ENCODE measurements at regions not wholly inside any gene's neighbourhood (a gene's known extent, or its start where the extent isn't known, plus 50 kb on each side); places are given as distances from the start of the nearest gene placed in this dataset.
"Not testable (repeated sequence)": the region's sequence is repeated elsewhere in the genome, so short reads cannot be mapped to it uniquely, and the experiment has no call there.

DNA sequence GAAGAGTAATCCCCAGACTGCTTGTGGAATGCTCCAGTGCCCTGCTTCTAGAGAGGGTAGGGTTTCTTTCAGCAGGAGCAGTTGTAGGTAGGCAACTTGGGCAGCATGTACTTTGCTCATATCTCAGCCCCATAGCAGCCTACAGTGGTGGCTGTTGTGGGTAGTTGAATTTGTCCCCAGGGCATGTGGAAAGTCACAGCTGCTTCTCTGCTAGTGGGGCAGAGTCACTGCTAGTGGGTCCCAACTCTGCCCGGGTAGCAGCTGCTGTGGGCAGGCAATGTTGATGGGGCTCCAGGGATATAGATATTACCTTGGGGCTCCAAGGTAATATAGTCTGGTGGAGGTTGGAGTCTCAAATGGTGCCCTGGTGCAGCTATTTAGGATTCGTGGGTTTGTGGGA is 174.5 kb downstream of the OTOL1 start:
- Histone ChIP-seq H3K4me2 (ENCODE audit: insufficient read depth, low read length) (no peak overlapping the region), H3K4me1 (ENCODE audit: insufficient read depth, low read length) (no peaks in the 10 kb centered on the region), H4K20me1 (ENCODE audit: insufficient read depth, low read length) (no peaks in the 10 kb centered on the region), H3K4me3 (ENCODE audit: insufficient read depth, low read length) (no peak overlapping the region), H3K9me3 (ENCODE audit: low read depth, low read length) (no peaks in the 10 kb centered on the region), H3K27me3 (ENCODE audit: insufficient read depth, low read length) (no peaks in the 10 kb centered on the region), H3K36me3 (ENCODE audit: insufficient read depth, low read length) (no peaks in the 10 kb centered on the region), H2AFZ (ENCODE audit: low read length) (no peak overlapping the region), H3K27ac (ENCODE audit: low read depth, low read length) (no peak overlapping the region), H3K79me2 (ENCODE audit: insufficient read depth, low read length) (no peaks in the 10 kb centered on the region)
- no peak for DNase-seq (ENCODE audit: insufficient read length, low spot score, missing footprints)
- TF ChIP-seq, protein P1, sequence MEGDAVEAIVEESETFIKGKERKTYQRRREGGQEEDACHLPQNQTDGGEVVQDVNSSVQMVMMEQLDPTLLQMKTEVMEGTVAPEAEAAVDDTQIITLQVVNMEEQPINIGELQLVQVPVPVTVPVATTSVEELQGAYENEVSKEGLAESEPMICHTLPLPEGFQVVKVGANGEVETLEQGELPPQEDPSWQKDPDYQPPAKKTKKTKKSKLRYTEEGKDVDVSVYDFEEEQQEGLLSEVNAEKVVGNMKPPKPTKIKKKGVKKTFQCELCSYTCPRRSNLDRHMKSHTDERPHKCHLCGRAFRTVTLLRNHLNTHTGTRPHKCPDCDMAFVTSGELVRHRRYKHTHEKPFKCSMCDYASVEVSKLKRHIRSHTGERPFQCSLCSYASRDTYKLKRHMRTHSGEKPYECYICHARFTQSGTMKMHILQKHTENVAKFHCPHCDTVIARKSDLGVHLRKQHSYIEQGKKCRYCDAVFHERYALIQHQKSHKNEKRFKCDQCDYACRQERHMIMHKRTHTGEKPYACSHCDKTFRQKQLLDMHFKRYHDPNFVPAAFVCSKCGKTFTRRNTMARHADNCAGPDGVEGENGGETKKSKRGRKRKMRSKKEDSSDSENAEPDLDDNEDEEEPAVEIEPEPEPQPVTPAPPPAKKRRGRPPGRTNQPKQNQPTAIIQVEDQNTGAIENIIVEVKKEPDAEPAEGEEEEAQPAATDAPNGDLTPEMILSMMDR (IDR thresholded peaks at IDR 0.05; ENCODE audit: extremely low read depth, low read depth, low read length): no peak

DNA sequence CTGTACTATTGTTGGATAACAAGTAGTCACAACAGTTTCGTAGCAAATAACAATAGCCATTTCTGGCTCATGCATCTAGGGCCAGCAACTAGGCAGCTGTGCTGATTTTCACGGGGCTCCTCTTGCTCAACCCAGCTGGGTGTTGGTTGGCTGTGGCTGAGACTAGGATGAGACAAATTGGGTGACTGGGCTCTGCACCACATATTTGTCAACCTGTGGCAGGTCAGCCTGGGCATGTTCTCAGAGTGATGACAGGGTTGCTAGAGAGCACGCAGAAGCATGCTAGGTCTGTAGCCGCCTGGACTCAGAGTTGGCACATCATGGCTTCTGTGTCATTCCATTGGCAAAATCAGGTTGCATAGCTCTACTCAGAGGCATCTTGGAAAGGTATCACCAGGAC is 175.9 kb downstream of the OTOL1 start:
- no peaks in the 10 kb centered on the region for H3K27me3 ChIP-seq (ENCODE audit: insufficient read depth, low read length)
- H3K27ac ChIP-seq (ENCODE audit: low read depth, low read length): no peak overlapping the region
- no peak for DNase-seq (ENCODE audit: insufficient read length, low spot score, missing footprints)
- H3K79me2 ChIP-seq (ENCODE audit: insufficient read depth, low read length): no peaks in the 10 kb centered on the region
- H3K4me1 ChIP-seq (ENCODE audit: insufficient read depth, low read length): no peaks in the 10 kb centered on the region
- H3K36me3 ChIP-seq (ENCODE audit: insufficient read depth, low read length): no peaks in the 10 kb centered on the region
- H4K20me1 ChIP-seq (ENCODE audit: insufficient read depth, low read length): no peaks in the 10 kb centered on the region
- H2AFZ ChIP-seq (ENCODE audit: low read length): no peak overlapping the region
- TF ChIP-seq, protein P1 (IDR thresholded peaks at IDR 0.05; ENCODE audit: extremely low read depth, low read depth, low read length): no peak
- no peak overlapping the region for H3K4me2 ChIP-seq (ENCODE audit: insufficient read depth, low read length)
- H3K9me3 ChIP-seq (ENCODE audit: low read depth, low read length): no peaks in the 10 kb centered on the region
- no peak overlapping the region for H3K4me3 ChIP-seq (ENCODE audit: insufficient read depth, low read length)

DNA sequence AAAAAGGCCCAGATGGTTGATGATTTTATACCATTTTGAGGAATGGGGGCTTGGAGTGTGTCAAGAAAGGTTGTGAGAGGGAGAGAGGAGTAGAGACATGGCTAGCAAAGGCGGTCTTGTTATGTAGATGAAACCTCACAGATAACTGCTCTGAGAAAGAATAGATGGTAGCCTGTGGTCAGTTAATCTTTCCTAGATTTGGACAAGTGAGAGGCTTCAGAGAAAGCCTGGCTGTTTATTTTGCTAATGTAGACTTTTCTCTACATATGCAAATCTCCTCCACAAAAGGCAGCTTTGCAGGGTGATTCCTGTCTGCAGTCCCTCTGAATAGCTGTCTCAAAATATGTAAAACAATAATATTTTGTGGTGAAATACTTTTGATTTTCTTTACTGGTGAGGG is 177.3 kb downstream of the OTOL1 start:
- Histone ChIP-seq H3K79me2 (ENCODE audit: insufficient read depth, low read length) (no peaks in the 10 kb centered on the region), H3K4me2 (ENCODE audit: insufficient read depth, low read length) (no peak overlapping the region), H4K20me1 (ENCODE audit: insufficient read depth, low read length) (no peaks in the 10 kb centered on the region), H3K27me3 (ENCODE audit: insufficient read depth, low read length) (no peaks in the 10 kb centered on the region), H3K27ac (ENCODE audit: low read depth, low read length) (no peak overlapping the region), H3K4me3 (ENCODE audit: insufficient read depth, low read length) (no peak overlapping the region), H3K4me1 (ENCODE audit: insufficient read depth, low read length) (no peaks in the 10 kb centered on the region), H3K9me3 (ENCODE audit: low read depth, low read length) (peaks cover 3% of the 10 kb centered on the region), H3K36me3 (ENCODE audit: insufficient read depth, low read length) (no peaks in the 10 kb centered on the region), H2AFZ (ENCODE audit: low read length) (no peak overlapping the region)
- TF ChIP-seq, protein P1 (IDR thresholded peaks at IDR 0.05; ENCODE audit: extremely low read depth, low read depth, low read length): no peak
- DNase-seq (ENCODE audit: insufficient read length, low spot score, missing footprints): no peak

DNA sequence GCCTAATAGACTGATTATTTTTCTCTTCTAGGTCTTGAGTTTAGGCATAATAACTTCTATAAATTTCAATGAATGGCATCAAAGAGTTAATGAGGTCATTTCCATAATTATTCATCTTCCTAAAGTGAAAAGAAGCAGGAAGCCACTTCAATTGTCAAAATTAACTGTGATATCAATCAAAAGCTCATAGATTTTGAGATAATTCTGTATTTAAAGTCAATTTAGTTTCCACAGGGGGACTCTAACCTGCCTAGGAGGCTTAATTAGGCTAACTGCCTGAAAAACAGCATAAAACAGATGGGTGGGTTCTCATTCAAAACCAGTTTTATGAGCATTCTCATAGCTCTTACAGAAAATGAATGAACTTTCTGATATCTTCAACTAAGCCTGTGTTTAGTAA is 177.8 kb downstream of the OTOL1 start:
- H3K4me1 ChIP-seq (ENCODE audit: insufficient read depth, low read length): no peaks in the 10 kb centered on the region
- no peak for DNase-seq (ENCODE audit: insufficient read length, low spot score, missing footprints)
- H3K4me2 ChIP-seq (ENCODE audit: insufficient read depth, low read length): no peak overlapping the region
- H3K9me3 ChIP-seq (ENCODE audit: low read depth, low read length): peaks cover 3% of the 10 kb centered on the region
- H3K27me3 ChIP-seq (ENCODE audit: insufficient read depth, low read length): no peaks in the 10 kb centered on the region
- no peaks in the 10 kb centered on the region for H3K36me3 ChIP-seq (ENCODE audit: insufficient read depth, low read length)
- no peaks in the 10 kb centered on the region for H3K79me2 ChIP-seq (ENCODE audit: insufficient read depth, low read length)
- H4K20me1 ChIP-seq (ENCODE audit: insufficient read depth, low read length): no peaks in the 10 kb centered on the region
- H2AFZ ChIP-seq (ENCODE audit: low read length): no peak overlapping the region
- H3K27ac ChIP-seq (ENCODE audit: low read depth, low read length): no peak overlapping the region
- no peak overlapping the region for H3K4me3 ChIP-seq (ENCODE audit: insufficient read depth, low read length)
- TF ChIP-seq, protein P1 (IDR thresholded peaks at IDR 0.05; ENCODE audit: extremely low read depth, low read depth, low read length): no peak

DNA sequence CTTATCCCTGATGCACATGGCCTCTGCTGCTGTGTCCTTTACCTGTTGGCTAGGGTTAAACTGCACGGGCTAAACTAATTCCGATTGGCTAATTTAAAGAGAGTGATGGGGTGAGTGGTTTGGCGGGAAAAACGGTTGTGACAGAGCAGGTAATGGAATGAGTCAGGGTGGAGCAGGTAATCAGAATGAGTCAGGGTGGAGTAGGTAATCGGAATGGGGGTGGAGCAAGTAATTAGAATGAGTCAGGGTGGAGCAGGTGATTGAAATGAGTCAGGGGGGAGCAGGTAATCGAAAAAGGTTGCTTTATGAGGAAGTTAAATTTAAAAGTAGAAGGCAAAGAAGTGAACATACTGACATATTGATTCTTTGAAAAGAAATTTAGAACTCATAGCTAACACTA is 185.2 kb downstream of the OTOL1 start:
- H3K27me3 ChIP-seq (ENCODE audit: insufficient read depth, low read length); H3K27ac ChIP-seq (ENCODE audit: low read depth, low read length); H3K4me3 ChIP-seq (ENCODE audit: insufficient read depth, low read length); H3K36me3 ChIP-seq (ENCODE audit: insufficient read depth, low read length); H3K4me2 ChIP-seq (ENCODE audit: insufficient read depth, low read length); H2AFZ ChIP-seq (ENCODE audit: low read length); H3K4me1 ChIP-seq (ENCODE audit: insufficient read depth, low read length); DNase-seq (ENCODE audit: insufficient read length, low spot score, missing footprints); H3K9me3 ChIP-seq (ENCODE audit: low read depth, low read length); H3K79me2 ChIP-seq (ENCODE audit: insufficient read depth, low read length); H4K20me1 ChIP-seq (ENCODE audit: insufficient read depth, low read length): not testable (repeated sequence)

Measured in osteoblast (primary cell).